Astrocyte of the cerebellum (primary cell): ENCODE measurements at regions not wholly inside any gene's neighbourhood (a gene's known extent, or its start where the extent isn't known, plus 50 kb on each side); places are given as distances from the start of the nearest gene placed in this dataset.

Source experiments
- DNase-seq: peaks from one replicate; pipeline ENCODE4 v3.0.0-alpha.2; 2011; ENCODE audit warnings: low read depth
- H3K4me3 ChIP-seq: 2 replicates; pipeline ENCODE4 v1.5.1; 2011; ENCODE audit warnings: mild to moderate bottlenecking, low read depth, low read length, moderate library complexity
- in situ Hi-C: cut with HindIII; loops from 2 replicates; pipeline ENCODE4 v1.10.0; 2017; ENCODE audit warnings: low sequenced_read_pairs
- TF ChIP-seq, protein P1 (sequence below): IDR thresholded peaks from 2 replicates; pipeline ENCODE4 v1.5.1; 2012; ENCODE audit warnings: low read length, low read depth, moderate library complexity, mild to moderate bottlenecking; ENCODE audit errors: missing control alignments

DNA sequence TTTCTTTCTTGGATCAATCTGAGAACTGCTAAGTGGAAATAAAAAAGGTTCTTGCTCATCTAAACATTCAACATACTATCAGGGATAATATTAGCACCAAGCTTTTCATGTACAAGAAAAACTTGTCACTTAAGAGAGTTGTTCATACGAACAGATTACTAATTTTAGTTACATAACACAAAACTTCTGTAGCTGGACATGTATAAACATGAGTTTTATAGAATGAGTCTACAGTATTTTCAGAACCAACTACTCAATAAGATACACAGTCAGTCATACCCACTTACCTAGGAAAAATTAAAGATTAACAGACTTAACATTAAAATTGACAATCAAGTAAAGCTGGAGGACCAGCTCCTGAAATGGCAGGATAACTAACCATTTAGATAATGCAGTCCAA is 540.1 kb upstream of the FAM241A start:
- H3K4me3 ChIP-seq, result no peak overlapping the region
- TF ChIP-seq, protein P1, sequence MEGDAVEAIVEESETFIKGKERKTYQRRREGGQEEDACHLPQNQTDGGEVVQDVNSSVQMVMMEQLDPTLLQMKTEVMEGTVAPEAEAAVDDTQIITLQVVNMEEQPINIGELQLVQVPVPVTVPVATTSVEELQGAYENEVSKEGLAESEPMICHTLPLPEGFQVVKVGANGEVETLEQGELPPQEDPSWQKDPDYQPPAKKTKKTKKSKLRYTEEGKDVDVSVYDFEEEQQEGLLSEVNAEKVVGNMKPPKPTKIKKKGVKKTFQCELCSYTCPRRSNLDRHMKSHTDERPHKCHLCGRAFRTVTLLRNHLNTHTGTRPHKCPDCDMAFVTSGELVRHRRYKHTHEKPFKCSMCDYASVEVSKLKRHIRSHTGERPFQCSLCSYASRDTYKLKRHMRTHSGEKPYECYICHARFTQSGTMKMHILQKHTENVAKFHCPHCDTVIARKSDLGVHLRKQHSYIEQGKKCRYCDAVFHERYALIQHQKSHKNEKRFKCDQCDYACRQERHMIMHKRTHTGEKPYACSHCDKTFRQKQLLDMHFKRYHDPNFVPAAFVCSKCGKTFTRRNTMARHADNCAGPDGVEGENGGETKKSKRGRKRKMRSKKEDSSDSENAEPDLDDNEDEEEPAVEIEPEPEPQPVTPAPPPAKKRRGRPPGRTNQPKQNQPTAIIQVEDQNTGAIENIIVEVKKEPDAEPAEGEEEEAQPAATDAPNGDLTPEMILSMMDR, result no peak
- in situ Hi-C loops, result no loop called here
- no peak for DNase-seq

DNA sequence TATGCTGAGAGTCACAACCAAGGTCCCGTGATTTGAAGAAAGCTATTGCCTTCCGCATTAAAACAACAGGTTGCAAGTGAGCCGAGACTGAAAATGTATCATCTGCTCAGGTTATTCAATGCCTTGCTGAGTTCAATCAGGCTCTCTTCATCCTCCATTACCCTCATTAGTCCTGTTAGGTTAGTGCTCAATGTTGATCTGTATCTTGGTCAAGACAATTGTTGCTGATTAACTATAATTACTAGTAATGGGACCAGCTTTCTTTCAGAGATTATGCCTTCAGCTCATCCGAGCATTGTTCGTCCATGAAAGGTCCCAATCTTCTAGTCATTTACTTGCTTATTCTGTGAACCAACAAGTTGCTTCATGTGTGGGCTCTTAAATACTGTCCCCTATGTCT is 534.6 kb upstream of the FAM241A start:
- TF ChIP-seq, protein P1, result no peak
- DNase-seq, result no peak
- H3K4me3 ChIP-seq, result no peak overlapping the region
- in situ Hi-C loops, result no loop called here

- in situ Hi-C loops, result no loop called here
- DNase-seq, result no peak
- no peak overlapping the region for H3K4me3 ChIP-seq
- TF ChIP-seq, protein P1, result no peak
These were observed 526.3 kb upstream of the FAM241A start for GRCh38 chr4:111618908-111619307.

- no peak overlapping the region for H3K4me3 ChIP-seq
- TF ChIP-seq, protein P1, result no peak
- in situ Hi-C loops, result loop anchor here (5.0 kb wide), 1 partner anchor 1001 kb away; no protein-coding TSS in a partner anchor
- peak; percentile 82 for DNase-seq
These were observed 516.8 kb upstream of the FAM241A start for GRCh38 chr4:111628437-111628836.

DNA sequence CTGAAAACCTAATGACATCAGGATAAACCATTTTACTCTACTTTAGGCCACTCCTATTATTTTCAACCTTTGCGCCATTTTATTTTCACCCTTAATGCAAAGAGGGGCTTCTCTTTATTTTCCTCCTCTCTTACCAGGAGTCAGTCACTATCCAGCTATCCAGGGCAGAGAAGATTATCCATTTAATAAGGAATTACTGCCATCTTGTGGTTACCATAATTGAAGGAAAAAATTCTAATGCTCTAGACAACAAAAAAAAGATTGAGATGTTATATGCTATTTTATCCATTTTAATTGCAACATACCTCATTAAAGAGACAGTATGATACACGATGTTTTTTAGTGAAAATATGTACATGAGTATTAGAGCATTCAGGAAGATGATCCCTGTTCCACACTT is 514.5 kb upstream of the FAM241A start:
- DNase-seq, result no peak
- in situ Hi-C loops, result no loop called here
- H3K4me3 ChIP-seq, result no peak overlapping the region
- TF ChIP-seq, protein P1, result peak; percentile 25

- TF ChIP-seq, protein P1, result peak; percentile 54
- no peak for DNase-seq
- in situ Hi-C loops, result no loop called here
These were observed 513.8 kb upstream of the FAM241A start for GRCh38 chr4:111631215-111631999.

More at GRCh38 chr4:111631215-111631999, 513.8 kb upstream of the FAM241A start:
- no peak overlapping the region for H3K4me3 ChIP-seq
